ENCODE measurements at regions not wholly inside any gene's neighbourhood (a gene's known extent, or its start where the extent isn't known, plus 50 kb on each side); places are given as distances from the start of the nearest gene placed in this dataset.

GRCh38 chr2:38477006-38477405, 99.9 kb upstream of the ATL2 start:
- H3K9me3 ChIP-seq (replicated peaks; ENCODE audit: control insufficient read depth, insufficient read depth, low read length), result peaks cover 11% of the 10 kb centered on the region
- RAD21 ChIA-PET (ENCODE audit: unreplicated experiment), result no interaction called here
- no peaks in the 10 kb centered on the region for H4K20me1 ChIP-seq (ENCODE audit: control insufficient read depth, insufficient read depth)
- no peak overlapping the region for H3K4me2 ChIP-seq (ENCODE audit: control insufficient read depth, insufficient read depth)
- no peak overlapping the region for H2AFZ ChIP-seq (ENCODE audit: control insufficient read depth, low read depth, low read length)
- H3K9ac ChIP-seq (ENCODE audit: control insufficient read depth, insufficient read depth, low read length), result no peak overlapping the region
- no peaks in the 10 kb centered on the region for H3K79me2 ChIP-seq (ENCODE audit: control insufficient read depth, insufficient read depth, low read length)
- no peaks in the 10 kb centered on the region for H3K27me3 ChIP-seq (replicated peaks in 1 of 2; ENCODE audit: control insufficient read depth in 2 of 2, insufficient read depth in 2 of 2, low read length in 1 of 2)
- H3K27ac ChIP-seq (ENCODE audit: control insufficient read depth, insufficient read depth), result no peak overlapping the region
- intact Hi-C loops (cut with micrococcal nuclease; ENCODE audit: unreplicated experiment) (no loop called here), in situ Hi-C loops (cut with MboI) (no loop called here)
- 87% methylated on average over 2 of the region's 2 CpGs for WGBS (ENCODE audit: insufficient coverage, insufficient replicate concordance, low lambda C conversion rate, missing lambda C conversion rate)
- FAIRE-seq (no peak), DNase-seq (ENCODE audit: low read depth, low spot score) (no peak), ATAC-seq (no peak)
- H3K4me3 ChIP-seq, result no peak overlapping the region
- no TSS peak for BruUV-seq (replicated peaks)
- H3K4me1 ChIP-seq (ENCODE audit: control insufficient read depth, insufficient read depth, low read length), result peaks cover 16% of the 10 kb centered on the region
- POLR2A ChIA-PET, result no interaction called here
- CTCF ChIA-PET, result interaction anchor here (1.5 to 2.8 kb wide), 4 partner anchors 12 to 162 kb away, joined by 5 to 10 read pairs (median 8); no protein-coding TSS in a partner anchor
- H3K36me3 ChIP-seq (ENCODE audit: control insufficient read depth in 2 of 2, insufficient read depth in 2 of 2, low read length in 1 of 2), result no peaks in the 10 kb centered on the region
- SMC1A ChIA-PET (ENCODE audit: uncharacterized antibody, unreplicated experiment), result interaction anchor here (1.5 kb wide), 1 partner anchor 8 kb away, joined by 5 read pairs; no protein-coding TSS in a partner anchor
- TF ChIP-seq SUZ12 (IDR thresholded peaks at IDR 0.05; ENCODE audit: unreplicated experiment) (no peak), TCF12 (IDR thresholded peaks at IDR 0.05; ENCODE audit: low read depth, low read length) (no peak), RUNX3 (IDR thresholded peaks at IDR 0.05; ENCODE audit: low read length) (no peak), SMAD1 (IDR thresholded peaks at IDR 0.05; ENCODE audit: low read depth, partially characterized antibody) (no peak), SPI1 (IDR thresholded peaks at IDR 0.05; ENCODE audit: borderline replicate concordance, insufficient read depth, low read depth, low read length) (no peak), NKRF (conservative IDR thresholded peaks at IDR 0.05) (no peak), MEF2A (IDR thresholded peaks at IDR 0.05; ENCODE audit: insufficient read depth, low read depth, low read length) (no peak), FOXM1 (IDR thresholded peaks at IDR 0.05; ENCODE audit: low read depth, low read length) (no peak), MTA3 (IDR thresholded peaks at IDR 0.05; ENCODE audit: borderline replicate concordance, low read length) (no peak)
- TF ChIP-seq, protein P1, sequence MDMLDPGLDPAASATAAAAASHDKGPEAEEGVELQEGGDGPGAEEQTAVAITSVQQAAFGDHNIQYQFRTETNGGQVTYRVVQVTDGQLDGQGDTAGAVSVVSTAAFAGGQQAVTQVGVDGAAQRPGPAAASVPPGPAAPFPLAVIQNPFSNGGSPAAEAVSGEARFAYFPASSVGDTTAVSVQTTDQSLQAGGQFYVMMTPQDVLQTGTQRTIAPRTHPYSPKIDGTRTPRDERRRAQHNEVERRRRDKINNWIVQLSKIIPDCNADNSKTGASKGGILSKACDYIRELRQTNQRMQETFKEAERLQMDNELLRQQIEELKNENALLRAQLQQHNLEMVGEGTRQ (IDR thresholded peaks at IDR 0.05; ENCODE audit: borderline replicate concordance, low read depth, low read length), result no peak
- TF ChIP-seq, protein P2, sequence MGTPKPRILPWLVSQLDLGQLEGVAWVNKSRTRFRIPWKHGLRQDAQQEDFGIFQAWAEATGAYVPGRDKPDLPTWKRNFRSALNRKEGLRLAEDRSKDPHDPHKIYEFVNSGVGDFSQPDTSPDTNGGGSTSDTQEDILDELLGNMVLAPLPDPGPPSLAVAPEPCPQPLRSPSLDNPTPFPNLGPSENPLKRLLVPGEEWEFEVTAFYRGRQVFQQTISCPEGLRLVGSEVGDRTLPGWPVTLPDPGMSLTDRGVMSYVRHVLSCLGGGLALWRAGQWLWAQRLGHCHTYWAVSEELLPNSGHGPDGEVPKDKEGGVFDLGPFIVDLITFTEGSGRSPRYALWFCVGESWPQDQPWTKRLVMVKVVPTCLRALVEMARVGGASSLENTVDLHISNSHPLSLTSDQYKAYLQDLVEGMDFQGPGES (IDR thresholded peaks at IDR 0.05), result no peak
- TF ChIP-seq, protein P3, sequence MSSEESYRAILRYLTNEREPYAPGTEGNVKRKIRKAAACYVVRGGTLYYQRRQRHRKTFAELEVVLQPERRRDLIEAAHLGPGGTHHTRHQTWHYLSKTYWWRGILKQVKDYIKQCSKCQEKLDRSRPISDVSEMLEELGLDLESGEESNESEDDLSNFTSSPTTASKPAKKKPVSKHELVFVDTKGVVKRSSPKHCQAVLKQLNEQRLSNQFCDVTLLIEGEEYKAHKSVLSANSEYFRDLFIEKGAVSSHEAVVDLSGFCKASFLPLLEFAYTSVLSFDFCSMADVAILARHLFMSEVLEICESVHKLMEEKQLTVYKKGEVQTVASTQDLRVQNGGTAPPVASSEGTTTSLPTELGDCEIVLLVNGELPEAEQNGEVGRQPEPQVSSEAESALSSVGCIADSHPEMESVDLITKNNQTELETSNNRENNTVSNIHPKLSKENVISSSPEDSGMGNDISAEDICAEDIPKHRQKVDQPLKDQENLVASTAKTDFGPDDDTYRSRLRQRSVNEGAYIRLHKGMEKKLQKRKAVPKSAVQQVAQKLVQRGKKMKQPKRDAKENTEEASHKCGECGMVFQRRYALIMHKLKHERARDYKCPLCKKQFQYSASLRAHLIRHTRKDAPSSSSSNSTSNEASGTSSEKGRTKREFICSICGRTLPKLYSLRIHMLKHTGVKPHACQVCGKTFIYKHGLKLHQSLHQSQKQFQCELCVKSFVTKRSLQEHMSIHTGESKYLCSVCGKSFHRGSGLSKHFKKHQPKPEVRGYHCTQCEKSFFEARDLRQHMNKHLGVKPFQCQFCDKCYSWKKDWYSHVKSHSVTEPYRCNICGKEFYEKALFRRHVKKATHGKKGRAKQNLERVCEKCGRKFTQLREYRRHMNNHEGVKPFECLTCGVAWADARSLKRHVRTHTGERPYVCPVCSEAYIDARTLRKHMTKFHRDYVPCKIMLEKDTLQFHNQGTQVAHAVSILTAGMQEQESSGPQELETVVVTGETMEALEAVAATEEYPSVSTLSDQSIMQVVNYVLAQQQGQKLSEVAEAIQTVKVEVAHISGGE (CRISPR knock-in tag; IDR thresholded peaks at IDR 0.05), result no peak
- TF ChIP-seq, protein P4, sequence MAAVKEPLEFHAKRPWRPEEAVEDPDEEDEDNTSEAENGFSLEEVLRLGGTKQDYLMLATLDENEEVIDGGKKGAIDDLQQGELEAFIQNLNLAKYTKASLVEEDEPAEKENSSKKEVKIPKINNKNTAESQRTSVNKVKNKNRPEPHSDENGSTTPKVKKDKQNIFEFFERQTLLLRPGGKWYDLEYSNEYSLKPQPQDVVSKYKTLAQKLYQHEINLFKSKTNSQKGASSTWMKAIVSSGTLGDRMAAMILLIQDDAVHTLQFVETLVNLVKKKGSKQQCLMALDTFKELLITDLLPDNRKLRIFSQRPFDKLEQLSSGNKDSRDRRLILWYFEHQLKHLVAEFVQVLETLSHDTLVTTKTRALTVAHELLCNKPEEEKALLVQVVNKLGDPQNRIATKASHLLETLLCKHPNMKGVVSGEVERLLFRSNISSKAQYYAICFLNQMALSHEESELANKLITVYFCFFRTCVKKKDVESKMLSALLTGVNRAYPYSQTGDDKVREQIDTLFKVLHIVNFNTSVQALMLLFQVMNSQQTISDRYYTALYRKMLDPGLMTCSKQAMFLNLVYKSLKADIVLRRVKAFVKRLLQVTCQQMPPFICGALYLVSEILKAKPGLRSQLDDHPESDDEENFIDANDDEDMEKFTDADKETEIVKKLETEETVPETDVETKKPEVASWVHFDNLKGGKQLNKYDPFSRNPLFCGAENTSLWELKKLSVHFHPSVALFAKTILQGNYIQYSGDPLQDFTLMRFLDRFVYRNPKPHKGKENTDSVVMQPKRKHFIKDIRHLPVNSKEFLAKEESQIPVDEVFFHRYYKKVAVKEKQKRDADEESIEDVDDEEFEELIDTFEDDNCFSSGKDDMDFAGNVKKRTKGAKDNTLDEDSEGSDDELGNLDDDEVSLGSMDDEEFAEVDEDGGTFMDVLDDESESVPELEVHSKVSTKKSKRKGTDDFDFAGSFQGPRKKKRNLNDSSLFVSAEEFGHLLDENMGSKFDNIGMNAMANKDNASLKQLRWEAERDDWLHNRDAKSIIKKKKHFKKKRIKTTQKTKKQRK (IDR thresholded peaks at IDR 0.05; ENCODE audit: low read depth, low read length), result no peak
